Body of pancreas (tissue), 4 donors: ENCODE measurements at regions not wholly inside any gene's neighbourhood (a gene's known extent, or its start where the extent isn't known, plus 50 kb on each side); places are given as distances from the start of the nearest gene placed in this dataset.
"Not testable (repeated sequence)": the region's sequence is repeated elsewhere in the genome, so short reads cannot be mapped to it uniquely, and the experiment has no call there.

ENCODE experiments used
- CTCF ChIP-seq, 7 experiments: fragments of 450-650 bp in 4 of 7; fragments of 200-600 bp in 3 of 7; sonication (generic) in 3 of 7; IDR thresholded peaks; one replicate each; pipeline ENCODE4 v1.5.1; 2016 to 2019; ENCODE audit warnings: antibody characterized with exemption in 7 of 7
- POLR2A ChIP-seq, 3 donors: fragments of 450-650 bp; IDR thresholded peaks; one replicate each; pipeline ENCODE4 v1.6.1; 2016; ENCODE audit warnings: antibody characterized with exemption in 3 of 3, mild to moderate bottlenecking in 2 of 3

GRCh38 chr10:45540589-45540988, 132.0 kb downstream of the ZFAND4 start:
- TF ChIP-seq CTCF, POLR2A (IDR thresholded peaks at IDR 0.05): not testable (repeated sequence)
